HG02884 (cell line): ENCODE measurements at regions not wholly inside any gene's neighbourhood (a gene's known extent, or its start where the extent isn't known, plus 50 kb on each side); places are given as distances from the start of the nearest gene placed in this dataset.

ENCODE experiments used
- ATAC-seq: cut with Tn5 transposase; IDR thresholded peaks from one replicate; pipeline ENCODE4 v1.9.1; 2021; ENCODE audit warnings: mild to moderate bottlenecking, moderate library complexity; ENCODE audit not compliant: unreplicated experiment

DNA sequence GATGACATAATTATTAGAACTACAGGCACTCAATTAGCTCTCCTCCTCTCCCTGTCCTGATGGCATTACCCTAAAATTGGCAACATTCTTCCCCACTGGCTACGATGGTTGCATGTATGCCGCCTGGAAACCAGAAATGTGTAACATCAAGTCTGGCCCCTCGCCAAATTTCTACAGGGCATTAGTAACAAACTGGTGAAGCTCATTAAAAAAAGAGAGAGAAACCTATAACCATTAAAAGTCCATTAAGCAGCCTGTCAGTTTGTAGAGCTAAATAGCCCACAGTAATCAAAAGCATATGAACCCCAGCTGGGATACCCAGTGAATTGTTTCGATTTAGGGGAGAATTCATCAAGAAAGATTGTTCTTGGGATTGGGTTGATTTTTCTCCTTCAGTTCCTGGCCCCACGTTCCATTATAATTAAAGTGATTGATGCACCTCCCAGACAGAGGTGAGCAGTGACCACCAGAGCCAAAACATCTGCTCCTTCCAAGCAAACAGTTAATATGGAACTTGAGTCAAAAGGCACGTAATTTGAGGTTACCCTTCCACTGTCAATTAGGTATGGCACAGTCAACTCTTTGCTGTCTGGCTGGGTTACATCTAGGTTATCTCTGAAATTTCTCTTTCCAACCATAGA lies 208.6 kb downstream of the C1D start:
- ATAC-seq = no peak

DNA sequence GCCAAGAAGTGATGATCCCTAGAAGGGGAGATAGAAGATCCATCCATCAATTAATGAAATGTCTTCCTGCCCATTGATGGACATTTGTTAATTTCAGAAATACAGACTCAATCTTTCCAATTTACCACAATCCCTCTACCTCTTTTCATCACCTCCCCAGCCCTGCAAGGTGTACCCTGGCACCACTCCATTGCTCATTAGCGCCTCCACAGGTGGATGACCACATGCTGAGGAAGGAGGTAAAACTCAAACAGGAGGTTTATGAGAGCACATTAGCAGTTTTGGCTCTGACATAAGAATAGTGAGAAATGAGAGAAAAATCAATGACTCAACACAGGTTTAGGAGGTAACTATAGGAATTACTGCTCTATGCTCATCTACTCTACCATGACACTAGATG lies 208.0 kb downstream of the C1D start:
- ATAC-seq = no peak

GRCh38 chr2:67856866-67857265 lies 205.9 kb downstream of the C1D start:
- no peak for ATAC-seq

- ATAC-seq = no peak
Observed at GRCh38 chr2:67857836-67858235, 205.0 kb downstream of the C1D start.

GRCh38 chr2:67858886-67859285 lies 203.9 kb downstream of the C1D start:
- no peak for ATAC-seq

DNA sequence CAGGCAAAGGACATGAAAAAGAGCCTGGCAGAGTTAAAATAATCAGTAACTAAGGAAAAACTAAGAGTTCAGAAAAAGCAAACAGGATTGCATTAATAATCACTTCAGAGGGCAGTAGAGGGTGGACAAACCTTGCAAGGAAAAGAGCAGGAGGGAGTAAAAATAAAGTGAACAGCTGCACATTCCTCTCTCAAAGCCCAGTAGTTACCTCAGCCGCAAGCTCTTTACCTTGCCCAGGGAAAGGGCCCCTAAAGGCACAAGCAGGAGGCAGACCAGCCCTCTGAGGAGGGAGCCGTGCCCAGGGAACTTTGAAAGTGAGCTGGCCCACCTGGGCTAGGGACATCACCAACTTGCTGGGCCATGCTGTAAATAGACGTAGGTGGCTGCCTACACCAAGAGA lies 196.9 kb downstream of the C1D start:
- no peak for ATAC-seq

- ATAC-seq = no peak
Observed at GRCh38 chr2:67867735-67868134, 195.1 kb downstream of the C1D start.

DNA sequence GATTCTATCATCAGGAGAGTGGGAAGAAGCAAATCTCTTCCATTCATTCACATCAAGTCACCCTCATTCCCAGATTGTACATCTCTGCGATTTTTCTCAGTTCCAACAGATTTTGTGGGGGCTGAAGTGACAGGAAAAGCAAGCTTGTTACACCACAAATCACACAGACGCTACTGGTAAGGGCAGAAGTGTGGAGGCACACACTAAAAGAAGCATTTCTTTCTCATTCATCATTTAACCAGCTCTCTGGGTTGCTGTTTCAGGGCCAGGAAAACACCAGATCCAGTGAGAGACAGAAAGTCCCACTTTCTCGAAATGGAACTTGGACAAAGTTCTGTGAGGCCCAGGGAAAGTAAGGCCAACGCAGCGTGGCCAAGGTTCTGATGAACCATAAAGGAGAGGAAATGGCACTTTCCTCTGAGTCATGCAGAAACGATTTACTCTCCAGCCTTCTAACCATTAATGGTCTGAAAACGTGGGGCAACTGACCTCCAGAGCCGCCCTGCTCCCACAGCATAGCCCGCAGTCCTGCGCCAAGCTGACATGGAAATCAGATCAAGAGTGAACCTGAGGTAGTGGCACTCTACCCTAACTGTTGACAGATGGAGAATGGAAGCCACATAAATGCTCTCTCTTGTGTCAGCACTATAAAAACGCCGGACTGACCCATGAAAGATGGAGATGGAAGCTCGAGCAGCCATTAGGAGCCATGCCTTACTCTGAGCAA lies 191.0 kb downstream of the C1D start:
- no peak for ATAC-seq

GRCh38 chr2:67872481-67872880 lies 190.3 kb downstream of the C1D start:
- ATAC-seq = no peak

DNA sequence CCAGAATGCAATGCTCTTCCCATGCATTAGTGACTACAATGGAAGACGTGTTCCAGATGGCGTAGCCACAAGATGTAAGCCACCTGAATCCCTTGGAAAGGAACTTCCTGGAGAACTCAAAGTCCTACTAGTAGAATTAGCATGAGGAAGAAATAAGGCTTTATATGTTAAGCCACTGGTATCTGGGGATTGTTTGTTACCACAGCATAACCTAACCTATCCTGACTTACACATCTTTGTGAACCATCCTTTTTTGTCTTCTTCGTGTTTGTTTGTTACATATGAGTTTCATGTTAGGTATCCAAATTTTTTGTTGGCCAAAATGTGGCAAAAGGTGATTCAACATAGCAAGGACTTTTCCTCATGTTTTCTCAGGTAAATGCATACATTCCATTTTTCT lies 188.9 kb downstream of the C1D start:
- ATAC-seq = no peak

- ATAC-seq = no peak
Observed at GRCh38 chr2:67876176-67876575, 186.6 kb downstream of the C1D start.

GRCh38 chr2:67877301-67877700 lies 185.5 kb downstream of the C1D start:
- ATAC-seq = no peak

DNA sequence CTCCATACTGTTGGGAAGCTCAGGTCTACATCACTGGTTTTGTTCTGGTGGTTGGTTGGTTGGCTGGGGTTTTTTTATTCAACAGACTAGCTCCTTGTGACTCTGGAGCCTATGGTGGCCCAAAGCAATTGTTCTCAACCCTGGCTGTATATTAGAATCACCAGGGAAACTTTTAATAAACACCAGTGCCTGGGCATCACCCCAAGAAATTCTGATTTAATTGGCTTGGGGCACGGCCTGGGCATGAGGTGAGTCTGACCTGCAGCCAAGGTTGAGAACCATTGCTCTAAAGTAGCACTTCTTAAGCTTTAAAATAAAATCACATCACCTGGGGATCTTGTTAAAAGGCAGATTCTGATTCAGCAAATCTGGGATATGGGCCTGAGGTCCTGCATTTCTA lies 184.1 kb downstream of the C1D start:
- ATAC-seq = no peak

DNA sequence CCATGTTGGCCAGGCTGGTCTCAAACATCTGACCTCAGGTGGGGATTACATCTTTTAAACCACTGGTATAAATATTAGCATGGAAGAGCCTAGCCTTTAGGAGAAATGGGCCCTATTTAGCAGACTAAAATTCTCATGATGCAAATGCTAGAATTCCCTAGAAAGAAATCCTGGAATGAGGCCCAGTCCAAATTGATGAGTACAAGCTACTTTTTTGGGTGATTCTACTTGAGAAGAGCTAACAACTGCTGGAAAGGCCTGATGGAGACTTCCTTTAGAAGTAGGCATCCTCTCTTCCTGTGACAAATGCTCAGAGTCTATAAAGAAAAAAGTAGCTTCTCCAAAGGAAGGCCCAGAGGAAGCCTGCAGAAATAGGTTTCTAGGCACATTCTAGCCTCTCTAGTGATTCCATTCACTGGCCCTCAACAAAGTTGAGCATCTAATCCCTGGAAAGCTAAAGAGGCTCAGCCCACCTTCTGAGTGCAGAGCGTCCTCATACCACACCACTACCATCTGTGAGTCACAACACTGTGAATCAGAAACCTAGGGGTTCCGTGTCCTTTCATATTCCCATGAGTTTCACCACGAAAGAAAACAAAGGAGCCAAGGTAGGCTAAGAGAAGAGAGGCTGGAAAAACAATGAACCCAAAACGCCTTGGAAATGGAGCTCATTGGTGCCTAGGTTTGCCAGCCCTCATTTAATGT lies 183.1 kb downstream of the C1D start:
- ATAC-seq = no peak

DNA sequence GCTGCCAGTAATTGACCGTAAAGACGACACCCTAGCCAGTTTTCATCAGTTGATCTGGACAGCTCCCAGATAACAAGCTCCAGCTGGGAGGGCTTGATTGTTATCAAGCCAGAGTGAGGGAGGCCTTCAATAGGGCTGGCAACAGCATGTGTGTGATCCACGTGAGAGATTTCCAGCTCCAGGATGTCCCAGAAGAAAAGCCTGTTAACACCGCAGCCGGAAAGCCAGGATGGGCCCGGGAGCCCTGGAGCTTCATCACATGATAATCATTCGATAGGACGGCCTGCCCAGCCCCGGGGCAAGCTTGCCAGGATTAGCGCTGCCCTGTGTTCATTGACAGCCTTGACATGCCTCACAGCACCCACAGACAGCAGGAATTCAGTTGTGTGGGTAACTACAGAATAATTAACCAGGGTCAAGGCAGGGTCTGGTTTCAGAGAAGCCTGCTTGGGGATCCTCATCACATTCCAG lies 182.5 kb downstream of the C1D start:
- ATAC-seq = no peak

DNA sequence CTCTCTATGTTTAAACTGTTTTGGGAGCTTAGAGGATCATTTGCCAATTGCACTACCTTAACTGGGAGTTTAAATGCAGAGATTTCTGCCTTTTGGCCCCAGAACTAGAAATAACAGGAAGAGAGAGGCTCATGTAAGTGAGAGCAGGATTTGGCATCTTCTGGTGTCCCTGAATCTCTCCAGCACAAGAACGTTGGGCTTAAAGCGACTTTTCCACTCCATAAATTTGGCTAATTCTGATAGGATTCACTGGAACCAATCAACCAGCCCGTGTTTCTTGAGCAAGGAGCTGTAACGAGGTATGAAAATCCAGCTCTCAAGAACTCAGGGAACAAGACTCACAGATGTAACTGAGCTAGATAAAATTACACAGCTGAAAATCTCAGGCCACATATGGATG lies 181.0 kb downstream of the C1D start:
- ATAC-seq = no peak

GRCh38 chr2:67883316-67884087 lies 179.3 kb downstream of the C1D start:
- ATAC-seq = no peak

GRCh38 chr2:67888351-67889005 lies 174.3 kb downstream of the C1D start:
- ATAC-seq = no peak

GRCh38 chr2:67889056-67889455 lies 173.7 kb downstream of the C1D start:
- ATAC-seq = no peak

DNA sequence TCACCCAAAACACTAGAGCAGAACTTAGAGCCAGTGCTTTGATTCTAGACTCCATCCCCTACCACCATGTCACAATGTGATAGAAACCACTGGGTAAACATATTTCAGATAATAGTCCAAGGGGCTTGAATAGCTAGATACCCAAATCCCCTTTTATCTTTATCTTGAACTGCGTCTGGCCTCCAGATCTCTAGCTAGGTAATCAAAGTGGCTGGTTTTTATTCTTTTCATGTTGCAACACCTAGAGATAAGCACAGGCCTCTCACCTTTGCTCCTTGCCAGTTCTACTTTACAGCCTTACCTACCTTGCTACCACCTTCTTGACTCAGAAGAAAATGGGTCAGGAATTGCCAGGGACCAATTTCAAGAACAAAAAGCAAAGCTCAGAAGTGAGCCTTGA lies 171.2 kb downstream of the C1D start:
- ATAC-seq = no peak

DNA sequence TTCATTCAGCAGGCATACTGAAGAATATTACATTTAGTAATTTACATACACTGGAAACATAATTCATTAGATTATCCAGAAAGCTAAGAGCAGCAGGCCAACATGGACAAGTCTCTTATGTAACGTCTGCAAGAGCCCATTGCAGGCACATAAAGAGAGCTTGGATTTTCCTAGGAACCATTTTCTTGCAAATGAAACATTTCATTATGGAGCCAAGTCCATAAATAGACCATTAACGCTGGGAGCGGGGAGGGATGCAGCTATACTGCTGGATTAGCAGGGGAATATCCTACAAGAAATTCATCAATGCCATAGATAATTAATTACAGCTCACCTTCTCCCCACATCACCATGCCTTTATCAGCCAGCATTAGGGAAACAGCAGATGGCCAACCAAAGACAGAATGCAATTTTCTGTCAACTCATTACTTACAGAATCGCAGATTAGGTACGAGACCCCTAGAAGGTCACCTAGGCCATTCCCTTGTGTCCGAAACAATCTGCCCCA lies 170.4 kb downstream of the C1D start:
- ATAC-seq = no peak
